ENCODE measurements at regions not wholly inside any gene's neighbourhood (a gene's known extent, or its start where the extent isn't known, plus 50 kb on each side); places are given as distances from the start of the nearest gene placed in this dataset.

DNA sequence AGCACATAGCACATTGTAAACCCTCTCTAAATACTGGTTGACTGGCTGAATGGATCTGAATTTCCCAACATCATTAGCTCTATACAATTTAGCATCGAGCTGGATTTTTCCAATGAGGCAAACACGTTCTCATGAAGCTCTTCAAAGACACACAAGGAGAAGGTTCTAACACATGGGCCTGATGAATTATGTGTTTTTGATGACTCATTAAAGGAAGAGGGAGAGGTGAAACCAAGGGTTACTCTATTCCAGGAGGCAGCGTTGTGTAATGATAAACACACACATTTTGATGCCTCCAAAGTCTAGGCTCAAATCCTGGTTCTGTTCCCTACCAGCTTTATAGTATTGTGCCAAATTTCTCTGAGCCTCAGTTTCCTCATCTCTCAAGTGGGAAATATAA, 84.3 kb downstream of the PFDN4 start:
- Histone ChIP-seq H3K9me2 (ENCODE audit: insufficient read depth, low read length) (no peaks in the 10 kb centered on the region), H3K9me3 (ENCODE audit: low read length) (no peaks in the 10 kb centered on the region), H4K20me1 (ENCODE audit: insufficient read depth) (no peaks in the 10 kb centered on the region), H3K4me3 (ENCODE audit: low read length) (no peak overlapping the region), H2AFZ (ENCODE audit: low read depth, low read length) (no peak overlapping the region), H3F3A (ENCODE audit: insufficient read depth, low read length, poor library complexity, severe bottlenecking) (no peaks in the 10 kb centered on the region), H3K4me2 (ENCODE audit: low read length) (no peak overlapping the region), H3K79me2 (replicated peaks; ENCODE audit: insufficient read depth, low read length) (no peaks in the 10 kb centered on the region), H3K27ac (ENCODE audit: low read length) (no peak overlapping the region), H3K9ac (ENCODE audit: low read length) (no peak overlapping the region), H3K27me3 (ENCODE audit: insufficient read depth, low read depth, low read length) (no peaks in the 10 kb centered on the region), H3K36me3 (ENCODE audit: insufficient read depth, low read length) (no peaks in the 10 kb centered on the region)
- TF ChIP-seq EZH2 (IDR thresholded peaks at IDR 0.05; ENCODE audit: borderline replicate concordance, insufficient read depth, low read length, poor library complexity, severe bottlenecking) = no peak
- no peak for TF ChIP-seq MXI1 (conservative IDR thresholded peaks at IDR 0.05; ENCODE audit: poor library complexity, severe bottlenecking)
- no peak for TF ChIP-seq POLR2AphosphoS5 (IDR thresholded peaks at IDR 0.05)
- TF ChIP-seq SMC3 (conservative IDR thresholded peaks at IDR 0.05; ENCODE audit: poor library complexity) = no peak
- no peak for TF ChIP-seq EP300 (conservative IDR thresholded peaks at IDR 0.05; ENCODE audit: poor library complexity, severe bottlenecking)
- TF ChIP-seq, protein P1, sequence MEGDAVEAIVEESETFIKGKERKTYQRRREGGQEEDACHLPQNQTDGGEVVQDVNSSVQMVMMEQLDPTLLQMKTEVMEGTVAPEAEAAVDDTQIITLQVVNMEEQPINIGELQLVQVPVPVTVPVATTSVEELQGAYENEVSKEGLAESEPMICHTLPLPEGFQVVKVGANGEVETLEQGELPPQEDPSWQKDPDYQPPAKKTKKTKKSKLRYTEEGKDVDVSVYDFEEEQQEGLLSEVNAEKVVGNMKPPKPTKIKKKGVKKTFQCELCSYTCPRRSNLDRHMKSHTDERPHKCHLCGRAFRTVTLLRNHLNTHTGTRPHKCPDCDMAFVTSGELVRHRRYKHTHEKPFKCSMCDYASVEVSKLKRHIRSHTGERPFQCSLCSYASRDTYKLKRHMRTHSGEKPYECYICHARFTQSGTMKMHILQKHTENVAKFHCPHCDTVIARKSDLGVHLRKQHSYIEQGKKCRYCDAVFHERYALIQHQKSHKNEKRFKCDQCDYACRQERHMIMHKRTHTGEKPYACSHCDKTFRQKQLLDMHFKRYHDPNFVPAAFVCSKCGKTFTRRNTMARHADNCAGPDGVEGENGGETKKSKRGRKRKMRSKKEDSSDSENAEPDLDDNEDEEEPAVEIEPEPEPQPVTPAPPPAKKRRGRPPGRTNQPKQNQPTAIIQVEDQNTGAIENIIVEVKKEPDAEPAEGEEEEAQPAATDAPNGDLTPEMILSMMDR (IDR thresholded peaks at IDR 0.05; ENCODE audit: poor library complexity, severe bottlenecking) = no peak
- no peak for TF ChIP-seq TAF1 (IDR thresholded peaks at IDR 0.05; ENCODE audit: low read depth)
- TF ChIP-seq RAD21 (conservative IDR thresholded peaks at IDR 0.05) = no peak
- TF ChIP-seq, protein P2, sequence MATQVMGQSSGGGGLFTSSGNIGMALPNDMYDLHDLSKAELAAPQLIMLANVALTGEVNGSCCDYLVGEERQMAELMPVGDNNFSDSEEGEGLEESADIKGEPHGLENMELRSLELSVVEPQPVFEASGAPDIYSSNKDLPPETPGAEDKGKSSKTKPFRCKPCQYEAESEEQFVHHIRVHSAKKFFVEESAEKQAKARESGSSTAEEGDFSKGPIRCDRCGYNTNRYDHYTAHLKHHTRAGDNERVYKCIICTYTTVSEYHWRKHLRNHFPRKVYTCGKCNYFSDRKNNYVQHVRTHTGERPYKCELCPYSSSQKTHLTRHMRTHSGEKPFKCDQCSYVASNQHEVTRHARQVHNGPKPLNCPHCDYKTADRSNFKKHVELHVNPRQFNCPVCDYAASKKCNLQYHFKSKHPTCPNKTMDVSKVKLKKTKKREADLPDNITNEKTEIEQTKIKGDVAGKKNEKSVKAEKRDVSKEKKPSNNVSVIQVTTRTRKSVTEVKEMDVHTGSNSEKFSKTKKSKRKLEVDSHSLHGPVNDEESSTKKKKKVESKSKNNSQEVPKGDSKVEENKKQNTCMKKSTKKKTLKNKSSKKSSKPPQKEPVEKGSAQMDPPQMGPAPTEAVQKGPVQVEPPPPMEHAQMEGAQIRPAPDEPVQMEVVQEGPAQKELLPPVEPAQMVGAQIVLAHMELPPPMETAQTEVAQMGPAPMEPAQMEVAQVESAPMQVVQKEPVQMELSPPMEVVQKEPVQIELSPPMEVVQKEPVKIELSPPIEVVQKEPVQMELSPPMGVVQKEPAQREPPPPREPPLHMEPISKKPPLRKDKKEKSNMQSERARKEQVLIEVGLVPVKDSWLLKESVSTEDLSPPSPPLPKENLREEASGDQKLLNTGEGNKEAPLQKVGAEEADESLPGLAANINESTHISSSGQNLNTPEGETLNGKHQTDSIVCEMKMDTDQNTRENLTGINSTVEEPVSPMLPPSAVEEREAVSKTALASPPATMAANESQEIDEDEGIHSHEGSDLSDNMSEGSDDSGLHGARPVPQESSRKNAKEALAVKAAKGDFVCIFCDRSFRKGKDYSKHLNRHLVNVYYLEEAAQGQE (IDR thresholded peaks at IDR 0.05; ENCODE audit: borderline replicate concordance) = no peak

DNA sequence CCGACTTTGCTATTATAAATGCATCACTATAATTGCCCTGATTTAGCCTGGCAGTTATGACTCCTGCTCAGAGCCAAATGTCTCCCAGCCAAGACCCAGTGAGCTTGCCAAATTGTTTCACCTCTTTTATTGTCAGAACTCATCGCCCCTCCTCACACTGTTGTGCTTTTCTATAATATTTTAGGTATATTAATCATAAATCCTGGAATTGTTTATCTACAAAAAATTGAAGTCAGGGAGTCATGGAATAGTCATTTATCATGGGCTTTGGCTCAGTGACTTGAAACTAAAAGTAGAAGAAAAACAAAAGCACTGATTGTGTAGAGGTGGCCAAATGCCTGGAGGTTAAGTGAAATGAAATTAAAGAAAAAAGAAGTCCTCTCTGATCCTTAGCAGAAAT, 85.6 kb downstream of the PFDN4 start:
- H3K9me2 ChIP-seq (ENCODE audit: insufficient read depth, low read length) = no peaks in the 10 kb centered on the region
- TF ChIP-seq RAD21 (conservative IDR thresholded peaks at IDR 0.05) (no peak), SMC3 (conservative IDR thresholded peaks at IDR 0.05; ENCODE audit: poor library complexity) (no peak), MXI1 (conservative IDR thresholded peaks at IDR 0.05; ENCODE audit: poor library complexity, severe bottlenecking) (no peak), EP300 (conservative IDR thresholded peaks at IDR 0.05; ENCODE audit: poor library complexity, severe bottlenecking) (no peak), EZH2 (IDR thresholded peaks at IDR 0.05; ENCODE audit: borderline replicate concordance, insufficient read depth, low read length, poor library complexity, severe bottlenecking) (no peak), POLR2AphosphoS5 (IDR thresholded peaks at IDR 0.05) (no peak)
- TF ChIP-seq, protein P1 (IDR thresholded peaks at IDR 0.05; ENCODE audit: poor library complexity, severe bottlenecking) = no peak
- H3K4me3 ChIP-seq (ENCODE audit: low read length) = no peak overlapping the region
- H2AFZ ChIP-seq (ENCODE audit: low read depth, low read length) = no peak overlapping the region
- no peaks in the 10 kb centered on the region for H4K20me1 ChIP-seq (ENCODE audit: insufficient read depth)
- H3K36me3 ChIP-seq (ENCODE audit: insufficient read depth, low read length) = no peaks in the 10 kb centered on the region
- H3K9ac ChIP-seq (ENCODE audit: low read length) = no peak overlapping the region
- no peak overlapping the region for H3K4me2 ChIP-seq (ENCODE audit: low read length)
- no peaks in the 10 kb centered on the region for H3K9me3 ChIP-seq (ENCODE audit: low read length)
- H3F3A ChIP-seq (ENCODE audit: insufficient read depth, low read length, poor library complexity, severe bottlenecking) = no peaks in the 10 kb centered on the region
- no peaks in the 10 kb centered on the region for H3K79me2 ChIP-seq (replicated peaks; ENCODE audit: insufficient read depth, low read length)
- no peak overlapping the region for H3K27ac ChIP-seq (ENCODE audit: low read length)
- no peaks in the 10 kb centered on the region for H3K27me3 ChIP-seq (ENCODE audit: insufficient read depth, low read depth, low read length)
